Prostate gland (tissue), 2 donors: ENCODE measurements at regions not wholly inside any gene's neighbourhood (a gene's known extent, or its start where the extent isn't known, plus 50 kb on each side); places are given as distances from the start of the nearest gene placed in this dataset.

Experiments used
- POLR2A ChIP-seq: fragments of 450-650 bp; IDR thresholded peaks from one replicate; pipeline ENCODE4 v1.6.1; 2016; ENCODE audit warnings: antibody characterized with exemption, mild to moderate bottlenecking
- TF ChIP-seq, protein P1 (sequence below), 4 experiments: fragments of 200-600 bp in 2 of 4; fragments of 450-650 bp in 2 of 4; sonication (generic) in 2 of 4; IDR thresholded peaks; 1 replicate in 3 of 4; 2 replicates in 1 of 4; pipeline ENCODE4 v1.5.1; 2016 to 2019; ENCODE audit warnings: antibody characterized with exemption in 4 of 4, mild to moderate bottlenecking in 2 of 4, moderate library complexity in 2 of 4

DNA sequence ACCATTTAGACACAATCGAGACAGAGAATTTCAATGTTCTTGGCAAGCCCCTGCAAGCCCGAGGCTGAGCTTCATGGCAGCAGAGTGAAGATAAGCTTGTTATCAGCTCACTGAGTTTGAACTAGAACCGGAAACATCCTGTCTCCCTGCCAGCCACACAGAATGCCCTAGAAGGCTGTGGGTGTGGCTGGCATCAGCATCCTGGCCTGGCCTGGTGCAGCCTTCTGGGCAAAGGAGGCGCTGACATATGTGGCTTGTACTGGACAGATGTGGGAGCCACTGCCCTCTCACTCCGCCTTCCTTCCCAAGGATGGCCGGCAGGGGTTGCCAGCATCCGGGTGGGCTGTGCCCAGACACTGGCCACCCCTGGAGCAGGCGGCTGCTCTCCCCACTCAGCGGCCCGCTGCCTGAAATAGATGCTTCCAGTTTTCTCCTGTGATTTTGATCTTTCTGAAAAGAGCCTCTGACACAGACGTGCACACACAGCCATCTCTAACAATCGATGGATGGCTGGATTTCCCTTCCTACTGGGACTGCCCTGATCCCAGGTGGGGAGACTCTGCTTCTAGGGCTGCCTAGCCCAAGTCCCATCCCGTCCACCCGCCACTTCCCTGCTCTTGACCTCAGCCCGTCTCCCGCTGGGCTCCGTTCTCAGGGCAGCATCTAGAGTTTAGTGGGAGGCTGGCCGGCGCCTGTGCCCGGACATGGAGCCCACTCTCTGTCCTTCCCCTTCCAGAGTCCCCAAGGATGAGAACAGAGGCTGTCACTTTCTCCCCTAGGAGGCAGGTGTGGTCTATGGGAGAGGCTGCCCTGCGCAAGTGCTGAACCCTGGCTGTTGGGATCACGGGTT, 149.7 kb downstream of the CTTN start:
- TF ChIP-seq, protein P1, sequence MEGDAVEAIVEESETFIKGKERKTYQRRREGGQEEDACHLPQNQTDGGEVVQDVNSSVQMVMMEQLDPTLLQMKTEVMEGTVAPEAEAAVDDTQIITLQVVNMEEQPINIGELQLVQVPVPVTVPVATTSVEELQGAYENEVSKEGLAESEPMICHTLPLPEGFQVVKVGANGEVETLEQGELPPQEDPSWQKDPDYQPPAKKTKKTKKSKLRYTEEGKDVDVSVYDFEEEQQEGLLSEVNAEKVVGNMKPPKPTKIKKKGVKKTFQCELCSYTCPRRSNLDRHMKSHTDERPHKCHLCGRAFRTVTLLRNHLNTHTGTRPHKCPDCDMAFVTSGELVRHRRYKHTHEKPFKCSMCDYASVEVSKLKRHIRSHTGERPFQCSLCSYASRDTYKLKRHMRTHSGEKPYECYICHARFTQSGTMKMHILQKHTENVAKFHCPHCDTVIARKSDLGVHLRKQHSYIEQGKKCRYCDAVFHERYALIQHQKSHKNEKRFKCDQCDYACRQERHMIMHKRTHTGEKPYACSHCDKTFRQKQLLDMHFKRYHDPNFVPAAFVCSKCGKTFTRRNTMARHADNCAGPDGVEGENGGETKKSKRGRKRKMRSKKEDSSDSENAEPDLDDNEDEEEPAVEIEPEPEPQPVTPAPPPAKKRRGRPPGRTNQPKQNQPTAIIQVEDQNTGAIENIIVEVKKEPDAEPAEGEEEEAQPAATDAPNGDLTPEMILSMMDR (IDR thresholded peaks at IDR 0.05) = no peak
- TF ChIP-seq POLR2A = no peak
